ENCODE measurements at regions not wholly inside any gene's neighbourhood (a gene's known extent, or its start where the extent isn't known, plus 50 kb on each side); places are given as distances from the start of the nearest gene placed in this dataset.

- intact Hi-C loops (cut with micrococcal nuclease; ENCODE audit: unreplicated experiment), result no loop called here
- Mint-ChIP-seq H3K4me3 (ENCODE audit: unreplicated experiment) (no peak overlapping the region), H3K36me3 (ENCODE audit: insufficient read depth, unreplicated experiment) (no peaks in the 10 kb centered on the region), H3K4me1 (ENCODE audit: low read depth, unreplicated experiment) (no peaks in the 10 kb centered on the region), H3K9me3 (ENCODE audit: unreplicated experiment) (no peaks in the 10 kb centered on the region), H3K27ac (ENCODE audit: unreplicated experiment) (no peak overlapping the region), H3K27me3 (ENCODE audit: insufficient read depth, unreplicated experiment) (no peaks in the 10 kb centered on the region)
- H3K9me3 ChIP-seq, result no peaks in the 10 kb centered on the region
- no peaks in the 10 kb centered on the region for H3K27me3 ChIP-seq (replicated peaks; ENCODE audit: control insufficient read depth, insufficient read depth, low read length)
- H3K4me1 ChIP-seq, result no peaks in the 10 kb centered on the region
- no TSS peak for BruUV-seq (replicated peaks)
- no peak for DNase-seq
- ChIA-PET POLR2A (no interaction called here), CTCF (no interaction called here)
- TF ChIP-seq CTCF (IDR thresholded peaks at IDR 0.05; ENCODE audit: insufficient read depth in 1 of 2, low read depth in 1 of 2, low read length in 1 of 2, severe bottlenecking in 1 of 2, unreplicated experiment in 1 of 2), result no peak
- H3K4me3 ChIP-seq (ENCODE audit: low read depth, low read length), result no peak overlapping the region
- no peaks in the 10 kb centered on the region for H3K36me3 ChIP-seq (ENCODE audit: control insufficient read depth, insufficient read depth, low read length)
These were observed 961.0 kb downstream of the GATA3 start for GRCh38 chr10:9015447-9015846.

GRCh38 chr10:9016930-9017329 is 962.4 kb downstream of the GATA3 start:
- no peaks in the 10 kb centered on the region for H3K36me3 Mint-ChIP-seq (ENCODE audit: insufficient read depth, unreplicated experiment)

GRCh38 chr10:9018195-9019173 is 964.0 kb downstream of the GATA3 start:
- intact Hi-C loops (cut with micrococcal nuclease; ENCODE audit: unreplicated experiment), result no loop called here
- no peak overlapping the region for H3K4me3 ChIP-seq (ENCODE audit: low read depth, low read length)
- H3K27me3 ChIP-seq (replicated peaks; ENCODE audit: control insufficient read depth, insufficient read depth, low read length), result no peaks in the 10 kb centered on the region
- no peak for DNase-seq
- no TSS peak for BruUV-seq (replicated peaks)
- Mint-ChIP-seq H3K4me3 (ENCODE audit: unreplicated experiment) (no peak overlapping the region), H3K27ac (ENCODE audit: unreplicated experiment) (no peak overlapping the region), H3K36me3 (ENCODE audit: insufficient read depth, unreplicated experiment) (no peaks in the 10 kb centered on the region), H3K27me3 (ENCODE audit: insufficient read depth, unreplicated experiment) (no peaks in the 10 kb centered on the region), H3K4me1 (ENCODE audit: low read depth, unreplicated experiment) (no peaks in the 10 kb centered on the region), H3K9me3 (ENCODE audit: unreplicated experiment) (no peaks in the 10 kb centered on the region)
- ChIA-PET CTCF (no interaction called here), POLR2A (no interaction called here)
- H3K4me1 ChIP-seq, result no peaks in the 10 kb centered on the region
- H3K9me3 ChIP-seq, result no peaks in the 10 kb centered on the region
- H3K36me3 ChIP-seq (ENCODE audit: control insufficient read depth, insufficient read depth, low read length), result no peaks in the 10 kb centered on the region
- no peak for TF ChIP-seq CTCF (IDR thresholded peaks at IDR 0.05; ENCODE audit: insufficient read depth in 1 of 2, low read depth in 1 of 2, low read length in 1 of 2, severe bottlenecking in 1 of 2, unreplicated experiment in 1 of 2)

More at GRCh38 chr10:9016930-9017329, 962.4 kb downstream of the GATA3 start:
- DNase-seq, result no peak
- TF ChIP-seq CTCF (IDR thresholded peaks at IDR 0.05; ENCODE audit: insufficient read depth in 1 of 2, low read depth in 1 of 2, low read length in 1 of 2, severe bottlenecking in 1 of 2, unreplicated experiment in 1 of 2), result no peak
- Histone ChIP-seq H3K36me3 (ENCODE audit: control insufficient read depth, insufficient read depth, low read length) (no peaks in the 10 kb centered on the region), H3K9me3 (no peaks in the 10 kb centered on the region), H3K27me3 (replicated peaks; ENCODE audit: control insufficient read depth, insufficient read depth, low read length) (no peaks in the 10 kb centered on the region), H3K4me1 (no peaks in the 10 kb centered on the region), H3K4me3 (ENCODE audit: low read depth, low read length) (no peak overlapping the region)
- H3K27me3 Mint-ChIP-seq (ENCODE audit: insufficient read depth, unreplicated experiment), result no peaks in the 10 kb centered on the region
- H3K9me3 Mint-ChIP-seq (ENCODE audit: unreplicated experiment), result no peaks in the 10 kb centered on the region
- no peak overlapping the region for H3K4me3 Mint-ChIP-seq (ENCODE audit: unreplicated experiment)
- H3K4me1 Mint-ChIP-seq (ENCODE audit: low read depth, unreplicated experiment), result no peaks in the 10 kb centered on the region
- POLR2A ChIA-PET, result no interaction called here
- no TSS peak for BruUV-seq (replicated peaks)
- intact Hi-C loops (cut with micrococcal nuclease; ENCODE audit: unreplicated experiment), result no loop called here
- no peak overlapping the region for H3K27ac Mint-ChIP-seq (ENCODE audit: unreplicated experiment)
- CTCF ChIA-PET, result no interaction called here
